B cell (primary cell): ENCODE measurements at regions not wholly inside any gene's neighbourhood (a gene's known extent, or its start where the extent isn't known, plus 50 kb on each side); places are given as distances from the start of the nearest gene placed in this dataset.

ENCODE experiments used
- ATAC-seq: fragments of 200-7000 bp; cut with Tn5 transposase; one replicate; pipeline ENCODE4 v1.10.0; 2021; ENCODE audit warnings: low read depth, mild to moderate bottlenecking, moderate number of reproducible peaks, moderate library complexity
- CTCF ChIA-PET: fragments of 350-600 bp; sonication (Branson Sonifier 250); formaldehyde crosslinking; loops from one replicate; lab custom pipeline; 2021; ENCODE audit warnings: antibody characterized with exemption, inconsistent platforms; lab: Charles Lee
- POLR2A ChIA-PET: fragments of 350-600 bp; sonication (Branson Sonifier 250); formaldehyde crosslinking; loops from one replicate; lab custom pipeline; 2021; ENCODE audit warnings: antibody characterized with exemption; lab: Charles Lee
- DNase-seq: peaks from one replicate; pipeline ENCODE4 v3.0.0; 2013
- H2AFZ ChIP-seq: 2 replicates; pipeline ENCODE4 v1.6.1; 2012; ENCODE audit warnings: mild to moderate bottlenecking, low read depth, low read length; ENCODE audit not compliant: insufficient read depth, poor library complexity, severe bottlenecking
- H3K27ac ChIP-seq, 2 donors: 1 replicate in 1 of 2; 2 replicates in 1 of 2; pipeline ENCODE4 v1.5.1; 2012 to 2013; ENCODE audit warnings: low read length in 2 of 2, mild to moderate bottlenecking in 2 of 2, moderate library complexity in 1 of 2
- H3K27me3 ChIP-seq, 4 experiments: fragments of 200-600 bp in 1 of 4; sonication (generic) in 1 of 4; replicated peaks in 1 of 4; 1 replicate in 2 of 4; 2 replicates in 2 of 4; pipeline versions ENCODE4 v1.6.1 to v1.7.0; 2013 to 2016; ENCODE audit warnings: low read length in 3 of 4, mild to moderate bottlenecking in 2 of 4, mixed read lengths in 1 of 4, moderate library complexity in 1 of 4; ENCODE audit not compliant: insufficient read depth in 4 of 4, control insufficient read depth in 3 of 4; ENCODE audit errors: control extremely low read depth in 1 of 4
- H3K36me3 ChIP-seq, 2 experiments: replicated peaks in 1 of 2; 1 replicate in 1 of 2; 2 replicates in 1 of 2; pipeline versions ENCODE4 v1.6.1 to v1.7.1; 2013; ENCODE audit warnings: low read length in 1 of 2; ENCODE audit not compliant: insufficient read depth in 2 of 2, control insufficient read depth in 1 of 2; ENCODE audit errors: control extremely low read depth in 1 of 2, extremely low read depth in 1 of 2
- H3K4me1 ChIP-seq, 2 donors: fragments of 200-600 bp in 1 of 2; sonication (generic) in 1 of 2; 1 replicate in 1 of 2; 2 replicates in 1 of 2; pipeline versions ENCODE4 v1.5.1 to v1.6.1; 2013 to 2017; ENCODE audit warnings: low read length in 2 of 2; ENCODE audit not compliant: control insufficient read depth in 2 of 2, insufficient read depth in 2 of 2
- H3K4me2 ChIP-seq: replicated peaks from 2 replicates; pipeline ENCODE3; 2012; ENCODE audit warnings: mild to moderate bottlenecking, low read depth, low read length; ENCODE audit not compliant: poor library complexity, severe bottlenecking
- H3K4me3 ChIP-seq, 5 experiments: fragments of 200-600 bp in 1 of 5; sonication (generic) in 1 of 5; 1 replicate in 3 of 5; 2 replicates in 2 of 5; pipeline versions ENCODE4 v1.5.1 to v1.7.0; 2011 to 2016; ENCODE audit warnings: low read length in 4 of 5, mild to moderate bottlenecking in 4 of 5, low read depth in 2 of 5, control low read depth in 1 of 5, moderate library complexity in 1 of 5; ENCODE audit not compliant: insufficient read depth in 1 of 5; ENCODE audit errors: control extremely low read depth in 1 of 5, extremely low read depth in 1 of 5
- H3K79me2 ChIP-seq: fragments of 200-600 bp; sonication (generic); one replicate; pipeline ENCODE4 v1.6.0; 2016; ENCODE audit warnings: low read length; ENCODE audit not compliant: control insufficient read depth, insufficient read depth
- H3K9ac ChIP-seq: fragments of 200-600 bp; sonication (generic); 2 replicates; pipeline ENCODE4 v1.6.1; 2017; ENCODE audit warnings: mild to moderate bottlenecking, low read length, moderate library complexity
- H3K9me3 ChIP-seq, 3 donors: one replicate each; pipeline versions ENCODE4 v1.6.1 to v1.7.1; 2013; ENCODE audit warnings: low read length in 2 of 3; ENCODE audit not compliant: control insufficient read depth in 2 of 3, insufficient read depth in 1 of 3; ENCODE audit errors: control extremely low read depth in 1 of 3
- H4K20me1 ChIP-seq: 2 replicates; pipeline ENCODE4 v1.6.0; 2012; ENCODE audit warnings: mild to moderate bottlenecking, low read length; ENCODE audit not compliant: insufficient read depth, control insufficient read depth, poor library complexity, severe bottlenecking
- H3K27ac Mint-ChIP-seq: one replicate; pipeline ENCODE4 v1.8.0; 2021; ENCODE audit warnings: mixed read lengths
- H3K27me3 Mint-ChIP-seq: one replicate; pipeline ENCODE4 v1.8.0; 2021; ENCODE audit warnings: mixed read lengths
- H3K4me1 Mint-ChIP-seq: one replicate; pipeline ENCODE4 v1.8.0; 2021; ENCODE audit warnings: mixed read lengths
- H3K4me3 Mint-ChIP-seq: one replicate; pipeline ENCODE4 v1.8.0; 2021; ENCODE audit warnings: mixed read lengths
- H3K9me3 Mint-ChIP-seq: one replicate; pipeline ENCODE4 v1.8.0; 2022; ENCODE audit warnings: mixed read lengths; ENCODE audit not compliant: insufficient read depth
- CTCF ChIP-seq: fragments of 200-600 bp; IDR thresholded peaks from one replicate; pipeline ENCODE4 v1.8.0; 2022; ENCODE audit warnings: antibody characterized with exemption, mild to moderate bottlenecking
- EZH2 ChIP-seq: IDR thresholded peaks from 2 replicates; pipeline ENCODE4 v1.6.1; 2012; ENCODE audit warnings: borderline replicate concordance, low read depth, mild to moderate bottlenecking, moderate library complexity, low read length; ENCODE audit not compliant: insufficient read depth, poor library complexity, severe bottlenecking
- WGBS: methylation state at CpG from one replicate; pipeline ENCODE4 v1.1.5; 2013; ENCODE audit warnings: missing lambda C conversion rate; ENCODE audit not compliant: insufficient coverage; 5-methylcytosine and 5-hydroxymethylcytosine counted together
- intact Hi-C: fragments of 100-400 bp; cut with micrococcal nuclease; formaldehyde crosslinking; loops from one replicate; pipeline ENCODE4 v1.10.0; 2022

DNA sequence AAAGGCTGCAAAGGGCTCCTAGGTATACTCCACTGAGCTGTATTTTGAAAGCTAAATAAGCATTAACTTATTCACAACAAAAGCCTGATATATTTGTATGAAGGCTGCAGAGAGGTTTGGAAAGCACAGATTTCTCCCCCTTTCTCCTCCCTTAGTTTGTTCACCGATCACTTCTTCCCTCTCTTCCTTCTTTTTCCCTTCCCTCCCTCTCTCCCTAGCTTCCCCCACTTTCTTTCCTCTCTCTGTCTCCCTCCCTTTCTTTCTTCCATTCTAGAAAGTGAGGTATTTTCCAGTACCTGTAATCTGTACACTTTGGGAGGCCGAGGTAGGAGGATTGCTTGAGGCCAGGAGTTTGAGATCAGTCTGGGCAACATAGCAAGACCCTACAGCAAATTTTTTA, 62.1 kb downstream of the HHEX start:
- ATAC-seq (no peak), DNase-seq (no peak)
- Histone ChIP-seq H3K27ac (no peak overlapping the region), H2AFZ (no peak overlapping the region), H3K4me3 (no peak overlapping the region), H3K9ac (no peak overlapping the region), H3K4me1 (peaks cover 57 to 60% of the 10 kb centered on the region in 2 donors), H3K9me3 (no peaks in the 10 kb centered on the region), H3K36me3 (no peaks in the 10 kb centered on the region), H4K20me1 (no peaks in the 10 kb centered on the region), H3K79me2 (no peaks in the 10 kb centered on the region), H3K27me3 (no peaks in the 10 kb centered on the region), H3K4me2 (no peak overlapping the region)
- WGBS, result no CpG with 5 or more reads among the region's 2 CpGs
- Mint-ChIP-seq H3K4me3 (no peak overlapping the region), H3K9me3 (no peaks in the 10 kb centered on the region), H3K27me3 (no peaks in the 10 kb centered on the region), H3K27ac (no peak overlapping the region), H3K4me1 (peaks cover 67% of the 10 kb centered on the region)
- no peak for TF ChIP-seq CTCF
- TF ChIP-seq EZH2, result no peak
- intact Hi-C loops, result no loop called here
- CTCF ChIA-PET, result interaction anchor here (0.6 kb wide), 1 partner anchor 96 kb away, joined by 3 read pairs; no protein-coding TSS in a partner anchor
- POLR2A ChIA-PET, result no interaction called here

GRCh38 chr10:92753865-92754264, 64.1 kb downstream of the HHEX start:
- Histone ChIP-seq H3K27ac (no peak overlapping the region), H3K36me3 (no peaks in the 10 kb centered on the region), H3K9ac (no peak overlapping the region), H3K9me3 (no peaks in the 10 kb centered on the region), H3K4me1 (peaks cover 58 to 59% of the 10 kb centered on the region in 2 donors), H3K79me2 (no peaks in the 10 kb centered on the region), H4K20me1 (no peaks in the 10 kb centered on the region), H2AFZ (no peak overlapping the region), H3K4me2 (no peak overlapping the region), H3K27me3 (no peaks in the 10 kb centered on the region), H3K4me3 (no peak overlapping the region)
- TF ChIP-seq CTCF (no peak), EZH2 (no peak)
- ChIA-PET CTCF (interaction anchor here (0.7 to 1.4 kb wide), 3 partner anchors 11 to 54 kb away, joined by 3 read pairs; no protein-coding TSS in a partner anchor), POLR2A (interaction anchor here (0.6 to 5.9 kb wide), 2 partner anchors 60 to 63 kb away, joined by 4 to 77 read pairs; partner anchors contain the start of gene HHEX)
- DNase-seq, result no peak
- no peaks in the 10 kb centered on the region for H3K9me3 Mint-ChIP-seq
- peak overlapping the region; percentile 72 for H3K27ac Mint-ChIP-seq
- intact Hi-C loops, result no loop called here
- H3K27me3 Mint-ChIP-seq, result no peaks in the 10 kb centered on the region
- no peak for ATAC-seq
- H3K4me3 Mint-ChIP-seq, result no peak overlapping the region
- H3K4me1 Mint-ChIP-seq, result peaks cover 66% of the 10 kb centered on the region
